IPS-NIHi7 (cell line): ENCODE measurements at regions not wholly inside any gene's neighbourhood (a gene's known extent, or its start where the extent isn't known, plus 50 kb on each side); places are given as distances from the start of the nearest gene placed in this dataset.
A peak's percentile ranks its signal among the peaks of the same experiment; 100 is the strongest.

Source experiments
- DNase-seq: peaks from one replicate; pipeline ENCODE4 v3.0.0; 2012; ENCODE audit warnings: mixed read lengths; ENCODE audit errors: extremely low spot score

GRCh38 chr17:73952480-73953205 is 250.8 kb upstream of the RPL38 start:
- peak; percentile 76 for DNase-seq

- DNase-seq = no peak
These were observed 250.1 kb upstream of the RPL38 start for GRCh38 chr17:73953206-73954033.

GRCh38 chr17:73954951-73955350 is 248.5 kb upstream of the RPL38 start:
- DNase-seq = no peak

GRCh38 chr17:73955616-73956015 is 247.9 kb upstream of the RPL38 start:
- no peak for DNase-seq

- DNase-seq = no peak
These were observed 247.3 kb upstream of the RPL38 start for GRCh38 chr17:73956169-73956568.

- DNase-seq = peak; percentile 94
These were observed 246.6 kb upstream of the RPL38 start for GRCh38 chr17:73956595-73957465.

- no peak for DNase-seq
These were observed 245.9 kb upstream of the RPL38 start for GRCh38 chr17:73957564-73957963.

- no peak for DNase-seq
These were observed 245.0 kb upstream of the RPL38 start for GRCh38 chr17:73958453-73958852.

GRCh38 chr17:73960469-73960868 is 243.0 kb upstream of the RPL38 start:
- no peak for DNase-seq

GRCh38 chr17:73962308-73962707 is 241.2 kb upstream of the RPL38 start:
- DNase-seq = no peak

- no peak for DNase-seq
These were observed 234.8 kb upstream of the RPL38 start for GRCh38 chr17:73968680-73969079.

- no peak for DNase-seq
These were observed 233.5 kb upstream of the RPL38 start for GRCh38 chr17:73969956-73970355.

- DNase-seq = no peak
These were observed 232.4 kb upstream of the RPL38 start for GRCh38 chr17:73971127-73971526.

- no peak for DNase-seq
These were observed 231.4 kb upstream of the RPL38 start for GRCh38 chr17:73972056-73972455.

- no peak for DNase-seq
These were observed 230.6 kb upstream of the RPL38 start for GRCh38 chr17:73972901-73973300.

GRCh38 chr17:73973586-73974409 is 229.7 kb upstream of the RPL38 start:
- no peak for DNase-seq

GRCh38 chr17:73974536-73974935 is 228.9 kb upstream of the RPL38 start:
- no peak for DNase-seq

- no peak for DNase-seq
These were observed 227.3 kb upstream of the RPL38 start for GRCh38 chr17:73976147-73976546.

- no peak for DNase-seq
These were observed 226.6 kb upstream of the RPL38 start for GRCh38 chr17:73976676-73977521.

- DNase-seq = no peak
These were observed 223.0 kb upstream of the RPL38 start for GRCh38 chr17:73980517-73980916.
